ENCODE measurements at regions not wholly inside any gene's neighbourhood (a gene's known extent, or its start where the extent isn't known, plus 50 kb on each side); places are given as distances from the start of the nearest gene placed in this dataset.

GRCh38 chr4:181952478-181952877, 290.7 kb upstream of the TENM3 start:
- no peaks in the 10 kb centered on the region for H3K36me3 ChIP-seq
- H3K4me3 ChIP-seq (ENCODE audit: low read depth, low read length) = no peak overlapping the region
- no peak for DNase-seq
- H3K9me3 ChIP-seq (ENCODE audit: severe bottlenecking) = no peaks in the 10 kb centered on the region
- no peak overlapping the region for H3K27ac ChIP-seq
- peaks cover 3% of the 10 kb centered on the region for H3K27me3 ChIP-seq (ENCODE audit: insufficient read depth, low read depth, severe bottlenecking)
- no peak for TF ChIP-seq CTCF (IDR thresholded peaks at IDR 0.05; ENCODE audit: low read depth, low read length)

- no peak overlapping the region for H3K4me3 ChIP-seq (ENCODE audit: low read depth, low read length)
- no peaks in the 10 kb centered on the region for H3K36me3 ChIP-seq
- DNase-seq = no peak
- H3K27me3 ChIP-seq (ENCODE audit: insufficient read depth, low read depth, severe bottlenecking) = peaks cover 3% of the 10 kb centered on the region
- TF ChIP-seq CTCF (IDR thresholded peaks at IDR 0.05; ENCODE audit: low read depth, low read length) = no peak
- H3K9me3 ChIP-seq (ENCODE audit: severe bottlenecking) = no peaks in the 10 kb centered on the region
- H3K27ac ChIP-seq = no peak overlapping the region
These were observed 286.7 kb upstream of the TENM3 start for GRCh38 chr4:181956512-181956911.

GRCh38 chr4:181957088-181957487, 286.1 kb upstream of the TENM3 start:
- H3K4me3 ChIP-seq (ENCODE audit: low read depth, low read length) = no peak overlapping the region
- no peaks in the 10 kb centered on the region for H3K36me3 ChIP-seq
- no peak overlapping the region for H3K27ac ChIP-seq
- peaks cover 3% of the 10 kb centered on the region for H3K27me3 ChIP-seq (ENCODE audit: insufficient read depth, low read depth, severe bottlenecking)
- DNase-seq = no peak
- H3K9me3 ChIP-seq (ENCODE audit: severe bottlenecking) = no peaks in the 10 kb centered on the region
- no peak for TF ChIP-seq CTCF (IDR thresholded peaks at IDR 0.05; ENCODE audit: low read depth, low read length)

- H3K27me3 ChIP-seq (ENCODE audit: insufficient read depth, low read depth, severe bottlenecking) = peaks cover 4% of the 10 kb centered on the region
- DNase-seq = no peak
- H3K9me3 ChIP-seq (ENCODE audit: severe bottlenecking) = no peaks in the 10 kb centered on the region
- H3K36me3 ChIP-seq = no peaks in the 10 kb centered on the region
- TF ChIP-seq CTCF (IDR thresholded peaks at IDR 0.05; ENCODE audit: low read depth, low read length) = no peak
- no peak overlapping the region for H3K4me3 ChIP-seq (ENCODE audit: low read depth, low read length)
- H3K27ac ChIP-seq = no peak overlapping the region
These were observed 284.8 kb upstream of the TENM3 start for GRCh38 chr4:181958446-181958845.

- Histone ChIP-seq H3K9me3 (ENCODE audit: severe bottlenecking) (no peaks in the 10 kb centered on the region), H3K4me3 (ENCODE audit: low read depth, low read length) (no peak overlapping the region), H3K27me3 (ENCODE audit: insufficient read depth, low read depth, severe bottlenecking) (peaks cover 6% of the 10 kb centered on the region), H3K27ac (no peak overlapping the region), H3K36me3 (no peaks in the 10 kb centered on the region)
- TF ChIP-seq CTCF (IDR thresholded peaks at IDR 0.05; ENCODE audit: low read depth, low read length) = no peak
- DNase-seq = no peak
These were observed 284.1 kb upstream of the TENM3 start for GRCh38 chr4:181959121-181959520.

GRCh38 chr4:181960384-181960783, 282.8 kb upstream of the TENM3 start:
- Histone ChIP-seq H3K27me3 (ENCODE audit: insufficient read depth, low read depth, severe bottlenecking) (peaks cover 6% of the 10 kb centered on the region), H3K27ac (no peak overlapping the region), H3K4me3 (ENCODE audit: low read depth, low read length) (no peak overlapping the region), H3K9me3 (ENCODE audit: severe bottlenecking) (no peaks in the 10 kb centered on the region), H3K36me3 (no peaks in the 10 kb centered on the region)
- DNase-seq = no peak
- TF ChIP-seq CTCF (IDR thresholded peaks at IDR 0.05; ENCODE audit: low read depth, low read length) = no peak
